Type B pancreatic cell (in vitro differentiated cells): ENCODE measurements at regions not wholly inside any gene's neighbourhood (a gene's known extent, or its start where the extent isn't known, plus 50 kb on each side); places are given as distances from the start of the nearest gene placed in this dataset.
A peak's percentile ranks its signal among the peaks of the same experiment; 100 is the strongest.

Experiments
- DNase-seq: peaks from one replicate; pipeline ENCODE4 v3.0.0; 2021; ENCODE audit warnings: mixed read lengths; ENCODE audit not compliant: unreplicated experiment; ENCODE audit errors: extremely low spot score
- H3K27ac Mint-ChIP-seq: 2 replicates; pipeline ENCODE4 v1.8.0; 2021; ENCODE audit warnings: mild to moderate bottlenecking, mixed read lengths
- H3K27me3 Mint-ChIP-seq: 2 replicates; pipeline ENCODE4 v1.8.0; 2021; ENCODE audit warnings: mixed read lengths
- H3K36me3 Mint-ChIP-seq: 2 replicates; pipeline ENCODE4 v1.8.0; 2021; ENCODE audit warnings: mixed read lengths
- H3K4me1 Mint-ChIP-seq: one replicate; pipeline ENCODE4 v1.8.0; 2021; ENCODE audit warnings: mixed read lengths; ENCODE audit not compliant: unreplicated experiment
- H3K4me3 Mint-ChIP-seq: 2 replicates; pipeline ENCODE4 v1.8.0; 2021; ENCODE audit warnings: mild to moderate bottlenecking, mixed read lengths
- H3K9me3 Mint-ChIP-seq: 2 replicates; pipeline ENCODE4 v1.8.0; 2021; ENCODE audit warnings: mixed read lengths
- TF ChIP-seq, protein P1 (sequence below): fragments of 200-600 bp; sonication (generic); conservative IDR thresholded peaks from 2 replicates; pipeline ENCODE4 v1.5.0; 2021; ENCODE audit warnings: antibody characterized with exemption, mild to moderate bottlenecking

GRCh38 chr12:116354950-116355783 is 77.7 kb upstream of the MED13L start:
- no peaks in the 10 kb centered on the region for H3K27me3 Mint-ChIP-seq
- H3K36me3 Mint-ChIP-seq, result no peaks in the 10 kb centered on the region
- no peak for DNase-seq
- TF ChIP-seq, protein P1, sequence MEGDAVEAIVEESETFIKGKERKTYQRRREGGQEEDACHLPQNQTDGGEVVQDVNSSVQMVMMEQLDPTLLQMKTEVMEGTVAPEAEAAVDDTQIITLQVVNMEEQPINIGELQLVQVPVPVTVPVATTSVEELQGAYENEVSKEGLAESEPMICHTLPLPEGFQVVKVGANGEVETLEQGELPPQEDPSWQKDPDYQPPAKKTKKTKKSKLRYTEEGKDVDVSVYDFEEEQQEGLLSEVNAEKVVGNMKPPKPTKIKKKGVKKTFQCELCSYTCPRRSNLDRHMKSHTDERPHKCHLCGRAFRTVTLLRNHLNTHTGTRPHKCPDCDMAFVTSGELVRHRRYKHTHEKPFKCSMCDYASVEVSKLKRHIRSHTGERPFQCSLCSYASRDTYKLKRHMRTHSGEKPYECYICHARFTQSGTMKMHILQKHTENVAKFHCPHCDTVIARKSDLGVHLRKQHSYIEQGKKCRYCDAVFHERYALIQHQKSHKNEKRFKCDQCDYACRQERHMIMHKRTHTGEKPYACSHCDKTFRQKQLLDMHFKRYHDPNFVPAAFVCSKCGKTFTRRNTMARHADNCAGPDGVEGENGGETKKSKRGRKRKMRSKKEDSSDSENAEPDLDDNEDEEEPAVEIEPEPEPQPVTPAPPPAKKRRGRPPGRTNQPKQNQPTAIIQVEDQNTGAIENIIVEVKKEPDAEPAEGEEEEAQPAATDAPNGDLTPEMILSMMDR, result no peak
- no peaks in the 10 kb centered on the region for H3K9me3 Mint-ChIP-seq
- no peak overlapping the region for H3K4me3 Mint-ChIP-seq
- H3K4me1 Mint-ChIP-seq, result peaks cover 17% of the 10 kb centered on the region
- no peak overlapping the region for H3K27ac Mint-ChIP-seq

- Mint-ChIP-seq H3K9me3 (no peaks in the 10 kb centered on the region), H3K4me3 (peak overlapping the region; percentile 69), H3K27me3 (no peaks in the 10 kb centered on the region), H3K4me1 (peaks cover 17% of the 10 kb centered on the region), H3K36me3 (no peaks in the 10 kb centered on the region), H3K27ac (peak overlapping the region; percentile 95)
- TF ChIP-seq, protein P1, result no peak
- DNase-seq, result no peak
Measured at GRCh38 chr12:116358536-116358892, 81.0 kb upstream of the MED13L start.

- H3K27ac Mint-ChIP-seq, result peak overlapping the region; percentile 95
- H3K4me1 Mint-ChIP-seq, result peaks cover 17% of the 10 kb centered on the region
- no peaks in the 10 kb centered on the region for H3K9me3 Mint-ChIP-seq
Measured at GRCh38 chr12:116358893-116359761, 81.6 kb upstream of the MED13L start.

DNA sequence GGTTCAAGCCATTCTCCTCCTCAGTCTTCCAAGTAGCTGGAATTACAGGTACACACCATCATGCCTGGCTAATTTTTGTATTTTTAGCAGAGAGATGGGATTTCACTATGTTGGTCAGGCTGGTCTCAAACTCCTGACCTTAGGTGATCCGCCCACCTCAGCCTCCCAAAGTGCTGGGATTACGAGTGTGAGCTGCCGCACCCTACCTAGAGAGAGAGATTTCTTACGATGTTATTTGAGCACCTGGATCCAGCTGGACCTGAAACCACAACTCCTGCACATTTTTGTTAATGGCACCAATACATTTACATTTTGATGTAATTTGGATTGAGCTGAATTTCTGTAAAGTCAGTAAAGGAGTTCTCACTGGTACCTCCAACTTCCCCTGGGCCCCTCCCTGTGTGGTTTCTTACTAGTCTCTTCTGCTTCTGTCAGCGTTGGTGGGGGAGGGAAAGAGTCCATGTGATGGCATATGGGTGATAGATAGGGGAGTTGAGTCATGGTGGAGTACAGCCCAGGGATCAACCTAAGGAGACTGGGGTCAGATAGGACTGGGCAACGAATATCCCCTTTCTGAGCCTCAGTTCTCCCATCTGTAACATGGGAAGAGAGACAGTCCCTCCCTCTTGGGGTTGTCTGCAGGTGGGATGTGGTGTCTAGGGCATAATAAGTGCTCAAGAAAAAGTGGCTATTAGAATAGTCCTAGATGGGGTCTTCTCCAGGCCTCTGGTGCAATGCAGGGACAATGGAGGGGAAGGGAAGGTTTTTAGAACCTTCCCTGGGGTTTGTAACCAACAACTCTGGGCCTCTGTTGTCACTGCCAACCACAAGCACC is 83.3 kb upstream of the MED13L start:
- Mint-ChIP-seq H3K4me3 (no peak overlapping the region), H3K36me3 (no peaks in the 10 kb centered on the region), H3K4me1 (peaks cover 17% of the 10 kb centered on the region), H3K27me3 (no peaks in the 10 kb centered on the region), H3K27ac (peak overlapping the region; percentile 11), H3K9me3 (no peaks in the 10 kb centered on the region)
- DNase-seq, result no peak
- TF ChIP-seq, protein P1, result no peak

More at GRCh38 chr12:116358893-116359761, 81.6 kb upstream of the MED13L start:
- H3K27me3 Mint-ChIP-seq, result no peaks in the 10 kb centered on the region
- H3K4me3 Mint-ChIP-seq, result peak overlapping the region; percentile 69
- H3K36me3 Mint-ChIP-seq, result no peaks in the 10 kb centered on the region
- TF ChIP-seq, protein P1, result no peak
- DNase-seq, result peak; percentile 80
